GM21526 (cell line): ENCODE measurements at regions not wholly inside any gene's neighbourhood (a gene's known extent, or its start where the extent isn't known, plus 50 kb on each side); places are given as distances from the start of the nearest gene placed in this dataset.
"Not testable (repeated sequence)": the region's sequence is repeated elsewhere in the genome, so short reads cannot be mapped to it uniquely, and the experiment has no call there.

ENCODE experiments used
- ATAC-seq: cut with Tn5 transposase; IDR thresholded peaks from one replicate; pipeline ENCODE4 v1.9.1; 2021; ENCODE audit warnings: moderate library complexity; ENCODE audit not compliant: unreplicated experiment, low FRiP score

- no peak for ATAC-seq
These were observed 137.7 kb downstream of the TRIM27 start for GRCh38 chr6:28785962-28786679.

- no peak for ATAC-seq
These were observed 134.2 kb downstream of the TRIM27 start for GRCh38 chr6:28789553-28790083.

- no peak for ATAC-seq
These were observed 132.8 kb downstream of the TRIM27 start for GRCh38 chr6:28791002-28791383.

- ATAC-seq = no peak
These were observed 129.4 kb downstream of the TRIM27 start for GRCh38 chr6:28794175-28795002.

GRCh38 chr6:28800647-28801046, 123.1 kb downstream of the TRIM27 start:
- ATAC-seq = not testable (repeated sequence)

GRCh38 chr6:28802417-28803336, 121.1 kb downstream of the TRIM27 start:
- no peak for ATAC-seq

- no peak for ATAC-seq
These were observed 120.5 kb downstream of the TRIM27 start for GRCh38 chr6:28803337-28803709.

GRCh38 chr6:28807682-28808280, 116.0 kb downstream of the TRIM27 start:
- ATAC-seq = no peak

GRCh38 chr6:28808383-28808782, 115.4 kb downstream of the TRIM27 start:
- no peak for ATAC-seq

- no peak for ATAC-seq
These were observed 113.7 kb downstream of the TRIM27 start for GRCh38 chr6:28809947-28810658.

- no peak for ATAC-seq
These were observed 113.1 kb downstream of the TRIM27 start for GRCh38 chr6:28810659-28811053.

- ATAC-seq = no peak
These were observed 111.9 kb downstream of the TRIM27 start for GRCh38 chr6:28811873-28812272.

- no peak for ATAC-seq
These were observed 110.8 kb downstream of the TRIM27 start for GRCh38 chr6:28812778-28813569.

GRCh38 chr6:28814032-28814976, 109.5 kb downstream of the TRIM27 start:
- no peak for ATAC-seq

GRCh38 chr6:28816339-28816908, 107.4 kb downstream of the TRIM27 start:
- ATAC-seq = no peak

GRCh38 chr6:28816909-28817807, 106.6 kb downstream of the TRIM27 start:
- ATAC-seq = no peak

- no peak for ATAC-seq
These were observed 106.0 kb downstream of the TRIM27 start for GRCh38 chr6:28817808-28818145.
